ENCODE measurements at regions not wholly inside any gene's neighbourhood (a gene's known extent, or its start where the extent isn't known, plus 50 kb on each side); places are given as distances from the start of the nearest gene placed in this dataset.

DNA sequence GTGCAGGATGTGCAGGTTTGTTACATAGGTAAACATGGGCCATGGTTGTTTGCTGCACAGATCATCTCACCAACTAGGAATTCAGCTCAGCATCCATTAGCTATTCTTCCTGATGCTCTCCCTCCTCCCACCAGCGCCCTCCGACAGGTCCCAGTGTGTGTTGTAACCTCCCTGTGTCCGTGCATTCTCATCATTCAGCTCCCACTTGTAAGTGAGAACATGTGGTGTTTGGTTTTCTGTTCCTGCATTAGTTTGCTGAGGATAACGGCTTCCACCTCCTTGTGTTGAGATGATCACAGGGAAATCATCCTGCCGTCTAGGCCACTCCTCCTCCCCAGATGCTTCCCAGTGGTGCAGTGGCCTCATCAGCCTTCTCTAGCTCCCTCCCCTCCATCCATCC is 261.6 kb upstream of the GALNT17 start:
- TF ChIP-seq CTCF (IDR thresholded peaks at IDR 0.05) (no peak), EP300 (IDR thresholded peaks at IDR 0.05) (no peak), POLR2A (IDR thresholded peaks at IDR 0.05) (no peak)
